ENCODE measurements at regions not wholly inside any gene's neighbourhood (a gene's known extent, or its start where the extent isn't known, plus 50 kb on each side); places are given as distances from the start of the nearest gene placed in this dataset.

DNA sequence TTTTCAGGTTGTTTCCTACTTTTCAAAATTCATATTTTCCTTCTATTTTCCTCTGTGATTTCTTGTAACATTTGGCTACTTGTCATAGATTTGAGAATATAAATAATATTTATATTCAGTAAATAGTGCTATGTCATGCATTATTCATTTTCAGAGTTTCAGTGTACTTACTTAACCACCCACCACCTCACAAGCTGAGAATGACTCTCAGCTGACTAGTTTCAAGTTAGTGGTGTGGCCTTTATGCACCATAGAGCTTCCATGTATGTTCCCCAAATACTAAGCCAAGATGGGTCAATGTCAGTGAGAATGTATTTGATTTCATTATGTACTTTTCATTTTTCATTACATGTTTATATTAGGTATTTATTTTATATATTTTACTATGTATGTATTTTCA is 56.9 kb upstream of the RGS1 start:
- Histone ChIP-seq H3K4me1 (no peaks in the 10 kb centered on the region), H3K4me3 (no peak overlapping the region), H3K36me3 (no peaks in the 10 kb centered on the region), H3K27ac (no peak overlapping the region), H3K9me3 (no peaks in the 10 kb centered on the region), H3K27me3 (no peaks in the 10 kb centered on the region)
- DNase-seq (ENCODE audit: low spot score in 2 of 2), result no peak
- TF ChIP-seq POLR2AphosphoS5 (IDR thresholded peaks at IDR 0.05), result no peak
- TF ChIP-seq, protein P1, sequence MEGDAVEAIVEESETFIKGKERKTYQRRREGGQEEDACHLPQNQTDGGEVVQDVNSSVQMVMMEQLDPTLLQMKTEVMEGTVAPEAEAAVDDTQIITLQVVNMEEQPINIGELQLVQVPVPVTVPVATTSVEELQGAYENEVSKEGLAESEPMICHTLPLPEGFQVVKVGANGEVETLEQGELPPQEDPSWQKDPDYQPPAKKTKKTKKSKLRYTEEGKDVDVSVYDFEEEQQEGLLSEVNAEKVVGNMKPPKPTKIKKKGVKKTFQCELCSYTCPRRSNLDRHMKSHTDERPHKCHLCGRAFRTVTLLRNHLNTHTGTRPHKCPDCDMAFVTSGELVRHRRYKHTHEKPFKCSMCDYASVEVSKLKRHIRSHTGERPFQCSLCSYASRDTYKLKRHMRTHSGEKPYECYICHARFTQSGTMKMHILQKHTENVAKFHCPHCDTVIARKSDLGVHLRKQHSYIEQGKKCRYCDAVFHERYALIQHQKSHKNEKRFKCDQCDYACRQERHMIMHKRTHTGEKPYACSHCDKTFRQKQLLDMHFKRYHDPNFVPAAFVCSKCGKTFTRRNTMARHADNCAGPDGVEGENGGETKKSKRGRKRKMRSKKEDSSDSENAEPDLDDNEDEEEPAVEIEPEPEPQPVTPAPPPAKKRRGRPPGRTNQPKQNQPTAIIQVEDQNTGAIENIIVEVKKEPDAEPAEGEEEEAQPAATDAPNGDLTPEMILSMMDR (IDR thresholded peaks at IDR 0.05), result no peak
- intact Hi-C loops (cut with DNase I; ENCODE audit: low total_unique reads), result no loop called here

DNA sequence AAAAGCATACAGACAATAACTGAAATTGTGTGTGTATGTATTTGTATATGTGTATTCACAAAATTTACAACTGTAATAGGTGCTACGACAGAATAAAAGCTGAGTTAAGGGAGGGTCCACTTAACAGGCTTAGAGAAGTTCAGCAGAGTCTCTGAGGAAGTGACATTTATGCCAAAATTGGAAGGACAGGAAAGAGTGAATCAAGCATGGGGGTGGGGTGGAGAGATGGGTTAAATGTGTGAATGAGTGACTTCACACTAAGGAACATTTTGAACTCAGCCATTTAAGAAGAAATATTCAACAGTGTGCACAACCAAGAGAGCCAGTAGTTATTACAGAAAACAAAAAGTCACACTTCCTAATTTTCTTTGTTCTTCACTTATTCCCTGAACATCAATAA is 53.8 kb upstream of the RGS1 start:
- Histone ChIP-seq H3K9me3 (no peaks in the 10 kb centered on the region), H3K4me3 (no peak overlapping the region), H3K4me1 (no peaks in the 10 kb centered on the region), H3K27ac (no peak overlapping the region), H3K27me3 (no peaks in the 10 kb centered on the region), H3K36me3 (no peaks in the 10 kb centered on the region)
- intact Hi-C loops (cut with DNase I; ENCODE audit: low total_unique reads), result loop anchor here (10.0 kb wide), 1 partner anchor 377 kb away; no protein-coding TSS in a partner anchor
- TF ChIP-seq, protein P1 (IDR thresholded peaks at IDR 0.05), result no peak
- TF ChIP-seq POLR2A (IDR thresholded peaks at IDR 0.05) (no peak), POLR2AphosphoS5 (IDR thresholded peaks at IDR 0.05) (no peak)
- DNase-seq (ENCODE audit: low spot score in 2 of 2), result no peak

DNA sequence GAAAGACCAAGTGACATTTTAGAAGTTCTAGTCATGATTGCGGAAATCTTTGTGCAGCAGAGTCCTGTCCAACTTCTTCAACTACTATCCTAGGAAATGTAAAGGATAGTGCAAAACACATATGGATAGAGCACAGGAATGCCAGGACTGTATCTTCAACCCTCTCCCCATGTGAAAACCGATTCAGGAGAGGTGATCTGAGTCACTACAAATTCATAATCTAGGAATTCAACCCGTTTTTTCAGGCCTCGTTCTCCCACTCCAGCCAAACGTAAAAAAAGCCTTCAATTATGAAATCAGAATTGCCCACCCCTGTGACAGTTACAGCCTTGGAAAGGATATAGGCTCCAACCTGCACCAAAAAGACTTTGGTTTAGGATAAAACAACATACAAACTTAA is 52.9 kb upstream of the RGS1 start:
- Histone ChIP-seq H3K27me3 (no peaks in the 10 kb centered on the region), H3K9me3 (no peaks in the 10 kb centered on the region), H3K4me3 (no peak overlapping the region), H3K36me3 (no peaks in the 10 kb centered on the region), H3K27ac (no peak overlapping the region), H3K4me1 (no peaks in the 10 kb centered on the region)
- intact Hi-C loops (cut with DNase I; ENCODE audit: low total_unique reads), result loop anchor here (10.0 kb wide), 1 partner anchor 378 kb away; no protein-coding TSS in a partner anchor
- TF ChIP-seq, protein P1 (IDR thresholded peaks at IDR 0.05), result no peak
- no peak for TF ChIP-seq POLR2AphosphoS5 (IDR thresholded peaks at IDR 0.05)
- TF ChIP-seq POLR2A (IDR thresholded peaks at IDR 0.05), result no peak
- DNase-seq (ENCODE audit: low spot score in 2 of 2), result no peak

DNA sequence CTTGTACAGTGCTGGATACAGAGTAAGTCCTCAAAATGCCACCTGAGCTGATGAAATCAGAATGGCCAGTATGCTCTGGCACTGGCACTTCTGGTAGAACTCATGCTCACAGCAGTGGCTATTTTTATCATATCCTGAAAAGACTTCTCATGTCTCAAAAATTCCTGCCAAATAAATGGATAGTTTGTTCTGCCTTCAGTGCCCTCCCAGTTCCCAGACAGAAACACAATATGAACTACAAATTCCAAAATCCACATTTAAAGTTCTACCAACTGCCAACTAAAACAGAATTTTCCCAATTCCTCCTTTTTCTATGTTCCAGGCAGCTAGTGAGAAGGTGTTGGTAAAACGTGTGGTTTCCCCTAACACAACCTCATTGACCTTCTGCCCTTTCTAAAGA is 51.4 kb upstream of the RGS1 start:
- peak overlapping the region in 1 of 2 donors; percentile 27 for H3K27ac ChIP-seq
- intact Hi-C loops (cut with DNase I; ENCODE audit: low total_unique reads), result loop anchor here (10.0 kb wide), 1 partner anchor 379 kb away; no protein-coding TSS in a partner anchor
- no peak for TF ChIP-seq POLR2A (IDR thresholded peaks at IDR 0.05)
- TF ChIP-seq POLR2AphosphoS5 (IDR thresholded peaks at IDR 0.05), result no peak
- TF ChIP-seq, protein P1 (IDR thresholded peaks at IDR 0.05), result no peak
- H3K9me3 ChIP-seq, result no peaks in the 10 kb centered on the region
- no peaks in the 10 kb centered on the region for H3K27me3 ChIP-seq
- no peaks in the 10 kb centered on the region for H3K36me3 ChIP-seq
- H3K4me3 ChIP-seq, result no peak overlapping the region
- no peak for DNase-seq (ENCODE audit: low spot score in 2 of 2)
- no peaks in the 10 kb centered on the region for H3K4me1 ChIP-seq
